Tibial artery (tissue), 4 donors: ENCODE measurements at regions not wholly inside any gene's neighbourhood (a gene's known extent, or its start where the extent isn't known, plus 50 kb on each side); places are given as distances from the start of the nearest gene placed in this dataset.

Experiments
- DNase-seq, 2 donors: peaks; one replicate each; pipeline ENCODE4 v3.0.0-alpha.2; 2019
- H3K27ac ChIP-seq, 2 donors: fragments of 200-600 bp; sonication (generic) in 1 of 2; 1 replicate in 1 of 2; 2 replicates in 1 of 2; pipeline ENCODE4 v1.5.1; 2018 to 2019; ENCODE audit warnings: mild to moderate bottlenecking in 1 of 2
- H3K27me3 ChIP-seq, 2 donors: fragments of 200-600 bp; sonication (generic) in 1 of 2; one replicate each; pipeline versions ENCODE4 v1.5.1 to v1.6.0; 2016 to 2019
- H3K36me3 ChIP-seq, 3 donors: fragments of 200-600 bp; sonication (generic) in 2 of 3; one replicate each; pipeline ENCODE4 v1.5.1; 2016 to 2019; ENCODE audit warnings: mild to moderate bottlenecking in 2 of 3
- H3K4me1 ChIP-seq, 4 donors: fragments of 200-600 bp; sonication (generic) in 2 of 4; 1 replicate in 3 of 4; 2 replicates in 1 of 4; pipeline ENCODE4 v1.5.1; 2016 to 2019
- H3K4me3 ChIP-seq, 2 donors: fragments of 200-600 bp; sonication (generic) in 1 of 2; 1 replicate in 1 of 2; 2 replicates in 1 of 2; pipeline ENCODE4 v1.5.1; 2018 to 2019; ENCODE audit warnings: mild to moderate bottlenecking in 2 of 2
- H3K9me3 ChIP-seq, 3 donors: fragments of 200-600 bp; sonication (generic) in 1 of 3; one replicate each; pipeline ENCODE4 v1.5.1; 2016 to 2019
- intact Hi-C: fragments of 100-400 bp; cut with DNase I; formaldehyde crosslinking; loops from one replicate; pipeline ENCODE4 v1.15.0; 2023; ENCODE audit warnings: low total_unique reads
- TF ChIP-seq, protein P1 (sequence below), 2 experiments: fragments of 200-600 bp in 1 of 2; fragments of 450-650 bp in 1 of 2; IDR thresholded peaks; one replicate each; pipeline ENCODE4 v1.5.1; 2017 to 2019; ENCODE audit warnings: antibody characterized with exemption in 2 of 2, mild to moderate bottlenecking in 1 of 2, moderate library complexity in 1 of 2

- H3K36me3 ChIP-seq, result no peaks in the 10 kb centered on the region
- H3K9me3 ChIP-seq, result no peaks in the 10 kb centered on the region
- peak in 1 of 2 donors; percentile 45 for DNase-seq
- peaks cover 0 to 34% of the 10 kb centered on the region in 2 donors for H3K27me3 ChIP-seq
- H3K4me1 ChIP-seq, result peaks cover 0 to 7% (median 4%) of the 10 kb centered on the region in 4 donors
- no peak overlapping the region for H3K27ac ChIP-seq
- intact Hi-C loops, result loop anchor here (10.0 kb wide), 2 partner anchors 63 to 1047 kb away; no protein-coding TSS in a partner anchor
- TF ChIP-seq, protein P1, sequence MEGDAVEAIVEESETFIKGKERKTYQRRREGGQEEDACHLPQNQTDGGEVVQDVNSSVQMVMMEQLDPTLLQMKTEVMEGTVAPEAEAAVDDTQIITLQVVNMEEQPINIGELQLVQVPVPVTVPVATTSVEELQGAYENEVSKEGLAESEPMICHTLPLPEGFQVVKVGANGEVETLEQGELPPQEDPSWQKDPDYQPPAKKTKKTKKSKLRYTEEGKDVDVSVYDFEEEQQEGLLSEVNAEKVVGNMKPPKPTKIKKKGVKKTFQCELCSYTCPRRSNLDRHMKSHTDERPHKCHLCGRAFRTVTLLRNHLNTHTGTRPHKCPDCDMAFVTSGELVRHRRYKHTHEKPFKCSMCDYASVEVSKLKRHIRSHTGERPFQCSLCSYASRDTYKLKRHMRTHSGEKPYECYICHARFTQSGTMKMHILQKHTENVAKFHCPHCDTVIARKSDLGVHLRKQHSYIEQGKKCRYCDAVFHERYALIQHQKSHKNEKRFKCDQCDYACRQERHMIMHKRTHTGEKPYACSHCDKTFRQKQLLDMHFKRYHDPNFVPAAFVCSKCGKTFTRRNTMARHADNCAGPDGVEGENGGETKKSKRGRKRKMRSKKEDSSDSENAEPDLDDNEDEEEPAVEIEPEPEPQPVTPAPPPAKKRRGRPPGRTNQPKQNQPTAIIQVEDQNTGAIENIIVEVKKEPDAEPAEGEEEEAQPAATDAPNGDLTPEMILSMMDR (IDR thresholded peaks at IDR 0.05), result no peak
- no peak overlapping the region for H3K4me3 ChIP-seq
Observed at GRCh38 chr22:49302150-49302460, 525.6 kb downstream of the BRD1 start.

GRCh38 chr22:49301398-49302149 lies 526.1 kb downstream of the BRD1 start:
- DNase-seq, result peak; percentile 12 to 61
- Histone ChIP-seq H3K9me3 (no peaks in the 10 kb centered on the region), H3K27me3 (peaks cover 0 to 29% of the 10 kb centered on the region in 2 donors), H3K4me1 (peaks cover 0 to 7% (median 4%) of the 10 kb centered on the region in 4 donors), H3K4me3 (no peak overlapping the region), H3K36me3 (no peaks in the 10 kb centered on the region), H3K27ac (no peak overlapping the region)
- TF ChIP-seq, protein P1 (IDR thresholded peaks at IDR 0.05), result no peak
- intact Hi-C loops, result loop anchor here (10.0 kb wide), 2 partner anchors 63 to 1047 kb away; no protein-coding TSS in a partner anchor

DNA sequence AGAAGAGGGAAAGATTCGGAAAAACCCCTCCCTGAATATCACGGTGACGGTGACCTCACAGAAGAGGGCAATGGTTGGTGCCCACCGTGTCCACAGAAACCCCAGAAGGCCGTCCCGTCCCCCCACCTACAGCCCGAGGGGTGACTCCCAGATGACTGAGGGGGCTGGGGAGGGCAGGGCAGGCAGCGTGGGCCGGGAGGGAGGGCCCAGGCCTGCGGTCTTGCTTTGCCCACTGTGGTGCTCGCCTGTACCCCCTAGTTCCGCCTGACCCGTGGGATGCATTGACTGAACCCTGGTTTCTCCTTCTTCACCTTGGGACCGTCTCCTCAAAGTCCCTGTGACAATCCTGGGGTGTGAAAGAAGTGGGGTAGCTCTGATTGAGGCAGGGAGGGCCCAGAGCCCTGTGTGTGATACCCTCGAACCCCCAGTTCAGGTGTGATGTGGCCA lies 526.7 kb downstream of the BRD1 start:
- Histone ChIP-seq H3K36me3 (no peaks in the 10 kb centered on the region), H3K27ac (no peak overlapping the region), H3K9me3 (no peaks in the 10 kb centered on the region), H3K4me1 (peaks cover 0 to 7% (median 4%) of the 10 kb centered on the region in 4 donors), H3K4me3 (no peak overlapping the region), H3K27me3 (peaks cover 0 to 23% of the 10 kb centered on the region in 2 donors)
- peak; percentile 9 to 28 for DNase-seq
- intact Hi-C loops, result loop anchor here (10.0 kb wide), 2 partner anchors 64 to 1046 kb away; no protein-coding TSS in a partner anchor
- TF ChIP-seq, protein P1 (IDR thresholded peaks at IDR 0.05), result no peak

DNA sequence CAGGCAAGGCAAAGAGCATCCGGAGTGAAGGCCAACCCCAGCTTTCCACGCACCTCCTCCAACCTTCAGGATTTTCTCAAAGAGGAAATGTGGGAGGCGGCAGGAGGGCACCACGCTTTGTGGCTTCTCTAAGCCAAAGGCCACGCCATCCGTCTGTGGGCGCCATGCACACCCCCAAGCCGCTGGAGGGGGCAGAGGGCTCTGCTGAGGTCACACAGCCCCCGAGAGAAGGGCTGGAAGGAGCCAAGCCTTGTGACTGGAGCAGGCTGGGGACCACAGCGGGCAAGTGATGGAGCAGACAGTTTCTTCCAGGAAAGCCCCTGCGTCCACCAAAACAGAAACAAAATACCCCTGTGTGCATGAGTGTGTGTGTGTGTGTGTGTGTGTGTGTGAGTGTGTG lies 527.4 kb downstream of the BRD1 start:
- intact Hi-C loops, result loop anchor here (10.0 kb wide), 2 partner anchors 65 to 1045 kb away; no protein-coding TSS in a partner anchor
- no peaks in the 10 kb centered on the region for H3K36me3 ChIP-seq
- H3K27me3 ChIP-seq, result peaks cover 0 to 16% of the 10 kb centered on the region in 2 donors
- TF ChIP-seq, protein P1 (IDR thresholded peaks at IDR 0.05), result no peak
- H3K27ac ChIP-seq, result no peak overlapping the region
- no peak for DNase-seq
- H3K9me3 ChIP-seq, result peaks cover 0 to 4% (median 0%) of the 10 kb centered on the region in 3 donors
- peaks cover 0 to 7% (median 4%) of the 10 kb centered on the region in 4 donors for H3K4me1 ChIP-seq
- H3K4me3 ChIP-seq, result no peak overlapping the region

DNA sequence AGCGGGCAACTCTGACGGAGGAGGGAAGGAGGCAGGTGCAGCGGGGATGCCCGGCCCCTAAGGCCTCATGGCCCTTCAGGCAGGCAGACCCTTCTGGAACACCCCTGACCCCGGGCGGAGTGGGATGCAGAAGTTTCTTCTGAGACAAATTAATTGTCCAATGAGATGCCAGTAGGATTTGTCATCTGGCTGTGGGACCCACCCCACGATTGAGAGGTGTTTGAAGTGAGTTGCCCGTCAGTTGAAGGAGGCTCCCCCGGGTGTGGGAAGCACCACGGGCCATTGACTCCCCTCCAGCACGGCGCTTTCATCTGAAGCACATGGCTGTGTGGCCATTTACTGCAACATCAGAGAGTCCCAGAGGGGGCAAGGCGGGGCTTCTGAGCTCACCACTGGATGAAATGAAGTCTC lies 527.8 kb downstream of the BRD1 start:
- H3K4me3 ChIP-seq, result no peak overlapping the region
- intact Hi-C loops, result loop anchor here (10.0 kb wide), 2 partner anchors 65 to 1045 kb away; no protein-coding TSS in a partner anchor
- peaks cover 0 to 4% (median 2%) of the 10 kb centered on the region in 4 donors for H3K4me1 ChIP-seq
- no peaks in the 10 kb centered on the region for H3K36me3 ChIP-seq
- peaks cover 0 to 8% (median 0%) of the 10 kb centered on the region in 3 donors for H3K9me3 ChIP-seq
- no peak overlapping the region for H3K27ac ChIP-seq
- TF ChIP-seq, protein P1 (IDR thresholded peaks at IDR 0.05), result no peak
- DNase-seq, result peak; percentile 11 to 37
- peaks cover 0 to 11% of the 10 kb centered on the region in 2 donors for H3K27me3 ChIP-seq
